Common myeloid progenitor, CD34-positive (primary cell): ENCODE measurements at regions not wholly inside any gene's neighbourhood (a gene's known extent, or its start where the extent isn't known, plus 50 kb on each side); places are given as distances from the start of the nearest gene placed in this dataset.

Source experiments
- CTCF ChIA-PET: fragments of 350-600 bp; sonication (Branson Sonifier 250); formaldehyde crosslinking; loops from one replicate; lab custom pipeline; 2021; ENCODE audit warnings: antibody characterized with exemption; lab: Charles Lee
- POLR2A ChIA-PET: fragments of 350-600 bp; sonication (Branson Sonifier 250); formaldehyde crosslinking; loops from one replicate; lab custom pipeline; 2021; ENCODE audit warnings: antibody characterized with exemption; lab: Charles Lee
- DNase-seq, 3 donors: peaks; one replicate each; pipeline versions ENCODE4 v3.0.0 to v3.0.0-alpha.2; 2013
- H3K27ac ChIP-seq, 2 experiments: 1 replicate in 1 of 2; 2 replicates in 1 of 2; pipeline ENCODE4 v1.7.0; 2013; ENCODE audit warnings: inconsistent platforms in 2 of 2, low read length in 2 of 2, mild to moderate bottlenecking in 2 of 2, low read depth in 1 of 2, moderate library complexity in 1 of 2; ENCODE audit not compliant: severe bottlenecking in 2 of 2, insufficient read depth in 1 of 2, poor library complexity in 1 of 2
- H3K27me3 ChIP-seq, 5 experiments: replicated peaks in 2 of 5; 1 replicate in 3 of 5; 2 replicates in 2 of 5; pipeline versions ENCODE4 v1.6.1 to v1.7.0; 2013; ENCODE audit warnings: low read length in 4 of 5, mild to moderate bottlenecking in 2 of 5, moderate library complexity in 2 of 5, inconsistent platforms in 1 of 5; ENCODE audit not compliant: insufficient read depth in 5 of 5, control insufficient read depth in 4 of 5
- H3K36me3 ChIP-seq, 4 experiments: 1 replicate in 2 of 4; 2 replicates in 2 of 4; pipeline versions ENCODE4 v1.6.1 to v1.7.0; 2013; ENCODE audit warnings: low read length in 3 of 4, control low read depth in 1 of 4, mild to moderate bottlenecking in 1 of 4; ENCODE audit not compliant: control insufficient read depth in 4 of 4, insufficient read depth in 4 of 4
- H3K4me1 ChIP-seq, 4 experiments: 1 replicate in 3 of 4; 2 replicates in 1 of 4; pipeline versions ENCODE4 v1.6.1 to v1.7.1; 2013; ENCODE audit warnings: low read length in 3 of 4, mild to moderate bottlenecking in 3 of 4, control low read depth in 1 of 4, inconsistent platforms in 1 of 4, moderate library complexity in 1 of 4; ENCODE audit not compliant: control insufficient read depth in 4 of 4, insufficient read depth in 4 of 4; ENCODE audit errors: control extremely low read depth in 1 of 4
- H3K4me3 ChIP-seq, 7 experiments: 1 replicate in 4 of 7; 2 replicates in 3 of 7; pipeline versions ENCODE4 v1.5.1 to v1.7.0; 2013; ENCODE audit warnings: mild to moderate bottlenecking in 7 of 7, low read length in 6 of 7, moderate library complexity in 6 of 7, inconsistent platforms in 2 of 7, low read depth in 2 of 7, control low read depth in 1 of 7; ENCODE audit not compliant: insufficient read depth in 4 of 7, control insufficient read depth in 1 of 7; ENCODE audit errors: extremely low read depth in 1 of 7
- H3K9me3 ChIP-seq, 5 experiments: 1 replicate in 4 of 5; 2 replicates in 1 of 5; pipeline versions ENCODE4 v1.6.1 to v1.7.1; 2013; ENCODE audit warnings: low read length in 4 of 5, mild to moderate bottlenecking in 2 of 5, inconsistent platforms in 1 of 5, low read depth in 1 of 5, moderate library complexity in 1 of 5; ENCODE audit not compliant: control insufficient read depth in 4 of 5, insufficient read depth in 2 of 5; ENCODE audit errors: control extremely low read depth in 1 of 5
- WGBS: methylation state at CpG from one replicate; pipeline ENCODE4 v1.1.5; 2013; ENCODE audit not compliant: insufficient coverage; 5-methylcytosine and 5-hydroxymethylcytosine counted together

DNA sequence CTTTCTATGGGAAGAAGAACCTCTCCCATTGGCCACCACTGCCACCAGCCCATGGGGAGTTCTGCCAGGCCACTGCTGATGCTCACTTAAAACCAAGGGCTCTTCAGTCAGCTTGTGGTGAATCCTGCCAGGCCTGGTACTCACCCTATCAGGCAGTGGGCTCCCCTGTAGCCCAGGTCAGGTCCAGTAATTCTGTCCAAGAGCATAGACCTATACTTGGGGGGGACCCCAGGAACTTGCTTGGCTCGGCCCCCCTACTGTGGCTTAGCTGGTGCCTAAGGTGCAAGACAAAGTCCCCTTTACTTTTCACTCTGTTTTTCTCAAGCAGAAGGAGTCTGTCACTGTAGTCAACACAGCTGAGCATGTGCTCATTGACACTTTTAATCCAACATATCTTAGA is 1012.2 kb downstream of the PCDH19 start:
- Histone ChIP-seq H3K27ac (no peak overlapping the region), H3K27me3 (no peaks in the 10 kb centered on the region), H3K9me3 (no peaks in the 10 kb centered on the region), H3K4me1 (no peaks in the 10 kb centered on the region), H3K36me3 (no peaks in the 10 kb centered on the region), H3K4me3 (no peak overlapping the region)
- CTCF ChIA-PET: no interaction called here
- WGBS: 78% methylated on average over 1 of the region's 1 CpG
- POLR2A ChIA-PET: no interaction called here
- DNase-seq: no peak

DNA sequence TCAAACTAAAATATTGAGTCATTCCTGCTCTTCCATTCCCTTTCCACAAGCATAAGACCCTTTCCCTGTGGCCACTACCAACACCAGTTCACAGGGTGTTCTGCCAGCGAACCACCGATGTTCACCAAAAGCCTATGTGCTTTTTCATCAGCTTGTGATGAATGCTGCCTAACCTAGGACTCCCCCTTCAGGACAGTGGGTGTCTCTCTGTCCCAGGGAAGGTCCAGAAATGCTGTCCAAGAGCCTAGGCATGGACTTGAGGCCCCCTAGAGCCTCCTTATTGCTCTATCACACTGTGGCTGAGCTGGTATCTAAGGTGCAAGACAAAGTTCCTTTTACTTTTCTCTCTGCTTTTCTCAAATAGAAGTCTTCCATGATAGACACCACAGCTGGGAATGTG is 1015.6 kb downstream of the PCDH19 start:
- DNase-seq: no peak
- Histone ChIP-seq H3K4me3 (no peak overlapping the region), H3K27ac (no peak overlapping the region), H3K27me3 (no peaks in the 10 kb centered on the region), H3K9me3 (no peaks in the 10 kb centered on the region), H3K4me1 (no peaks in the 10 kb centered on the region), H3K36me3 (no peaks in the 10 kb centered on the region)
- WGBS: 90% methylated on average over 2 of the region's 2 CpGs
- ChIA-PET CTCF (no interaction called here), POLR2A (no interaction called here)

DNA sequence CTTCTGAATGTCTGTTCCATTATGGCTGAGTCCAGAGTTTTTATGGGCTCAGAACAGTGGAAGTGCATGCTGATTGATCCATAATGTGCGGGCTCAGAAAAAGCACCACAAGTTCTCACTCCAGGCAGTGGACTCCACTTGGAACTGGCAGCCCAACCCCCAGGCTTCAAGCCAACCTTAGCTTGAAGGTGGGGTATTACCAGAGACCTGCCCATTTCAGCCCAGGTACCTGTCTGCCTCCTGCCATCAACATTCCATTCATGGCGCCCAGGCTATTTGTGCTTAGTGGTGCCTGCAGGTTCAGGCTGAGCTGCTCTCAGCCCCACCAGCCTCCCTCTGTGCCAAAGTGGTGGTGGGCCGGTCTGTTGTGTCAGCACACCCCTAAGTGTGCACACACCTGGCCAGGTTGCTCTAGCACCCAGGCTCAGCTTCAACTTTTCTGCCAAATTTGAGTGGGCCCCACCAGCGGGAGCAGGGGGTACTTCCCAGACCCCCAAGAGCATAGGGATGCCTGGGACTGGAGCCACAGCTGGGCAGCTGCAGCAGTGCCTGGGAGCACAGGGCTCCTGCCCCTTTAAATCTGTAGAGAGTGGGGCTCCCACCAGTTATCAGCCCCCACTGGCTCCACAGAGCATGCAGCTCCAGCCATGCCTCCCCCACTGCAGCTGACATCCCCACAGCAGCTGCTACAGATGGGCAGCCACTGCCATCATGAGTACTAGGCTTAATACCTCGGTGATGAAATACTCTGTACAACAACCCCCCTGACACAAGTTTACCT is 1025.3 kb downstream of the PCDH19 start:
- WGBS: 93% methylated on average over 4 of the region's 5 CpGs
- Histone ChIP-seq H3K36me3 (no peaks in the 10 kb centered on the region), H3K4me3 (no peak overlapping the region), H3K4me1 (no peaks in the 10 kb centered on the region), H3K27me3 (no peaks in the 10 kb centered on the region), H3K9me3 (peaks cover 0 to 5% (median 1%) of the 10 kb centered on the region in 5 experiments), H3K27ac (no peak overlapping the region)
- DNase-seq: no peak
- CTCF ChIA-PET: no interaction called here
- POLR2A ChIA-PET: no interaction called here

DNA sequence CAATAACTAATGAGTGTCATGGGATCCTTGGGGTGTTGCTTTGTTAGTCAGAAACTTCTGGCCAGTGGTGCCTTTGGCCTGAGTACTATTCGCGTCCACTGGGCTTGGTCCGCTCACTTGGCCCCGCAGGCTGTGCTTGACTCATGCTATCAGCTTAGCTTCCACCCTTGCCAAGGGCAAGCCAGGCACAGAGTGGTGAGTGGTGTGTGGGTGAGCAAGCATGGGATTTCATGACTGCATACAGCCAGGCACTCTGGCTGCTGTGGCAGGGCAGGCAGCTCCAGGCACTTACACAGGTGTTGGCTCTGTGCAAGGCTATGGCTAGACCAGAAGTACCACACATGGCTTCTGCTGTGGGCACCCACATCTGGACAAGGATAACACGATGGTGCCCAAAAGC is 1026.3 kb downstream of the PCDH19 start:
- H3K27ac ChIP-seq: no peak overlapping the region
- no peak for DNase-seq
- H3K4me3 ChIP-seq: no peak overlapping the region
- peaks cover 0 to 5% (median 1%) of the 10 kb centered on the region in 5 experiments for H3K9me3 ChIP-seq
- ChIA-PET CTCF (no interaction called here), POLR2A (no interaction called here)
- H3K4me1 ChIP-seq: no peaks in the 10 kb centered on the region
- H3K36me3 ChIP-seq: no peaks in the 10 kb centered on the region
- no peaks in the 10 kb centered on the region for H3K27me3 ChIP-seq
- WGBS: 94% methylated on average over 5 of the region's 5 CpGs

DNA sequence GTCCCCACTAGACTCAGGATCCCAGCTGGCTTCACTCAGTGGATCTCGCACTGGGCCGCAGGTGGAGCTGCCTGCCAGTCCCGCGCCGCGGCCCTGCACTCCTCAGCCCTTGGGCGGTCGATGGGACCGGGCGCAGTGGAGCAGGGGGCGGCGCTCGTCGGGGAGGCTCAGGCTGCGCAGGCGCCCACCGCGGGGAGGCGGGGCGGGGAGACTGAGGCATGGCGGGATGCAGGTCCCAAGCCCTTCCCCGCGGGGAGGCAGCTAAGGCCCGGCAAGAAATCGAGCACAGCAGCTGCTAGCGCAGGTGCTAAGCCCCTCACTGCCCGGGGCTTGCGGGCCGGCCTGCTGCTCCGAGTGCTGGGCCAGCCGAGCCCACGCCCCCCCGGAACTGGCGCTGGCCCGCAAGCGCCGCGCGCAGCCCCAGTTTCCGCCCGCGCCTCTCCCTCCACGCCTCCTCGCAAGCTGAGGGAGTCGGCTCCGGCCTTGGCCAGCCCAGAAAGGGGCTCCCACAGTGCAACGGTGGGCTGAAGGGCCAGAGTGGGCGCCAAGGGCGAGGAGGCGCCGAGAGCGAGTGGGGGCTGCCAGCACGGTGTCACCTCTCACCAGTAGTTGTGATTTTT is 1038.0 kb downstream of the PCDH19 start:
- H3K4me3 ChIP-seq: no peak overlapping the region
- no peaks in the 10 kb centered on the region for H3K9me3 ChIP-seq
- DNase-seq: no peak
- ChIA-PET POLR2A (no interaction called here), CTCF (no interaction called here)
- H3K27ac ChIP-seq: no peak overlapping the region
- no peaks in the 10 kb centered on the region for H3K4me1 ChIP-seq
- no peaks in the 10 kb centered on the region for H3K27me3 ChIP-seq
- 80% methylated on average over 44 of the region's 53 CpGs for WGBS
- no peaks in the 10 kb centered on the region for H3K36me3 ChIP-seq

DNA sequence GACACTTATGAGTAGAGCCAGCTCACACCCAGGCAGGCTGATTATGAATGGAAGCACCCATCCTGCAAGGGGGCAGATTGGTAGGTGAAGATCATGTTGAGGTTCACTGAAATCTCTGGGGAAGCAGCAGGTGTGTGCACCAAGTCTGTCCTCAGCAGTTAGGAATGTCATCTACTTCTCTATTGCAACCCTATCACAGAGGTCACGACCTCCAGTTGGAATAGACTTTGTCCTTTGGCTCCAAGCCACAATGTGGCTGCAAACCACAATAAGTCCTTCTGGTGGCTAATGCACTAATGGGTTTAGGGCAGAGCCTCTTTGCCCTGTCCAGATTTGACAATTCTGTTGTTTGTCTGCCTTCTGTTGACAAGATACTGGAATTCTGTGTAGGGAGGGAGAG is 1056.7 kb downstream of the PCDH19 start:
- Histone ChIP-seq H3K9me3 (no peaks in the 10 kb centered on the region), H3K27me3 (no peaks in the 10 kb centered on the region), H3K4me1 (no peaks in the 10 kb centered on the region), H3K36me3 (no peaks in the 10 kb centered on the region), H3K27ac (no peak overlapping the region), H3K4me3 (no peak overlapping the region)
- DNase-seq: no peak
- WGBS: 38% methylated on average over 1 of the region's 1 CpG
- ChIA-PET CTCF (no interaction called here), POLR2A (no interaction called here)

DNA sequence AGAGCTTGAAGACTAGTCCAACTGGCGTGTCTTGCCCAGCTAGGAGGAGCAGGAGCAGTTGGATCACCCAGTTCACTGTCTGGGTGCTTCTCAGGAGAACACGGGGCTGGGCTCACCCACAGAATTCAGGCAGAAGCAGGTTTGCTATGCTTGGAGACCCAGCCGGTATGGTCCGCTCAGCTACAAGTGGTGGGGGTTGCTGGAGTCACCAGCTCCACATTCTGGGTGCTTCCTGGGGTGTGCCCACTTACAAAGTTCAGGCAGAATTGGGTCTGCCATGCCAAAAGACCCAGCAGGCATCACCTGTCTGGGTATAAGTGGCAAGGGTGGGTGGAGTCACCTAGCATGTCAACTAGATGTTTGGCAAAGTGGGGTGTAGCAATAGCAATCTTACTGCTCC is 1061.8 kb downstream of the PCDH19 start:
- DNase-seq: no peak
- H3K36me3 ChIP-seq: no peaks in the 10 kb centered on the region
- POLR2A ChIA-PET: no interaction called here
- H3K27me3 ChIP-seq: no peaks in the 10 kb centered on the region
- 94% methylated on average over 4 of the region's 4 CpGs for WGBS
- no peaks in the 10 kb centered on the region for H3K4me1 ChIP-seq
- CTCF ChIA-PET: interaction anchor here (1.1 kb wide), 1 partner anchor 13 kb away, joined by 3 read pairs; no protein-coding TSS in a partner anchor
- H3K9me3 ChIP-seq: no peaks in the 10 kb centered on the region
- no peak overlapping the region for H3K4me3 ChIP-seq
- H3K27ac ChIP-seq: no peak overlapping the region
